WI38 (cell line): ENCODE measurements at regions not wholly inside any gene's neighbourhood (a gene's known extent, or its start where the extent isn't known, plus 50 kb on each side); places are given as distances from the start of the nearest gene placed in this dataset.

Source experiments
- H3K4me3 ChIP-seq: 2 replicates; pipeline ENCODE4 v1.5.1; 2011; ENCODE audit warnings: low read depth, mild to moderate bottlenecking, control low read depth, low read length
- TF ChIP-seq, protein P1 (sequence below): IDR thresholded peaks from 2 replicates; pipeline ENCODE4 v1.5.1; 2012; ENCODE audit warnings: low read depth, mild to moderate bottlenecking, control low read depth, low read length

DNA sequence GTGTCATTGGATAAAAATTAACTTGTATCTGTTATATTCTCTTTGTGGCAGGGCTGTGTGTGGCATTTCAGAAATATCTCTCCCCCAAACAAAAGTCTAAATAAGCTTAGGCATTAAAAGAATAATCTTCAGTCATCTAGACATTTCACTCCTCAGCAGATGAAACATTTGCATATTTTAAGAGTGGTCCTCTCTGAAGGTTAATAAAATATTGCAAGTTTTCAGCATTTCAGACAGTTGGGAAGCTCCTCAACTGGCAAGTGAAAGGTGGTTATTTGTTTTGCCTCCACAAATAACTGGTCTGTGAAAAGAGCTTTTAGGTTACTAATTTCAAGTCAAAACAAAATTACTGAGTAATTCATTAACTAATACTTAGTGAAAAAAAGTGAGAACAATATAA lies 462.6 kb downstream of the EPHA4 start:
- no peak overlapping the region for H3K4me3 ChIP-seq
- TF ChIP-seq, protein P1, sequence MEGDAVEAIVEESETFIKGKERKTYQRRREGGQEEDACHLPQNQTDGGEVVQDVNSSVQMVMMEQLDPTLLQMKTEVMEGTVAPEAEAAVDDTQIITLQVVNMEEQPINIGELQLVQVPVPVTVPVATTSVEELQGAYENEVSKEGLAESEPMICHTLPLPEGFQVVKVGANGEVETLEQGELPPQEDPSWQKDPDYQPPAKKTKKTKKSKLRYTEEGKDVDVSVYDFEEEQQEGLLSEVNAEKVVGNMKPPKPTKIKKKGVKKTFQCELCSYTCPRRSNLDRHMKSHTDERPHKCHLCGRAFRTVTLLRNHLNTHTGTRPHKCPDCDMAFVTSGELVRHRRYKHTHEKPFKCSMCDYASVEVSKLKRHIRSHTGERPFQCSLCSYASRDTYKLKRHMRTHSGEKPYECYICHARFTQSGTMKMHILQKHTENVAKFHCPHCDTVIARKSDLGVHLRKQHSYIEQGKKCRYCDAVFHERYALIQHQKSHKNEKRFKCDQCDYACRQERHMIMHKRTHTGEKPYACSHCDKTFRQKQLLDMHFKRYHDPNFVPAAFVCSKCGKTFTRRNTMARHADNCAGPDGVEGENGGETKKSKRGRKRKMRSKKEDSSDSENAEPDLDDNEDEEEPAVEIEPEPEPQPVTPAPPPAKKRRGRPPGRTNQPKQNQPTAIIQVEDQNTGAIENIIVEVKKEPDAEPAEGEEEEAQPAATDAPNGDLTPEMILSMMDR: no peak

DNA sequence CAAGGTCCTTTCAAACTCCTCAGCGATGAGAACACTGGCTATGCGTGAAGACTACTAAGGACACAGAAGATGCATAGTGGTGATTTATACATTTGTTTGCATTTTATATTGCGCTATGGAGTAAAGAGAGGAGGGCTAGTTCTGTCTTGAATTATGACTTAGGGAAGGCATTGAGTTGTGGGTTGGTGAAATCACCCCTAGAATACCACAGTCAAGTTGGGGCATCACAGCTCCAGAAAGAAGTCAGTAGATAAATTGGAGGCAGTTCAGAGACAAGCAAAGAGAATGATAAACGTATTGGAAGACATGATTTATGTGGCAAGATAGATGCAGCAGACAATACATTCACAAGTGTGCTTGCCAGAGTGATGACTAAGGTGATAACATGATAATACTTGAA lies 460.4 kb downstream of the EPHA4 start:
- no peak overlapping the region for H3K4me3 ChIP-seq
- TF ChIP-seq, protein P1: no peak

DNA sequence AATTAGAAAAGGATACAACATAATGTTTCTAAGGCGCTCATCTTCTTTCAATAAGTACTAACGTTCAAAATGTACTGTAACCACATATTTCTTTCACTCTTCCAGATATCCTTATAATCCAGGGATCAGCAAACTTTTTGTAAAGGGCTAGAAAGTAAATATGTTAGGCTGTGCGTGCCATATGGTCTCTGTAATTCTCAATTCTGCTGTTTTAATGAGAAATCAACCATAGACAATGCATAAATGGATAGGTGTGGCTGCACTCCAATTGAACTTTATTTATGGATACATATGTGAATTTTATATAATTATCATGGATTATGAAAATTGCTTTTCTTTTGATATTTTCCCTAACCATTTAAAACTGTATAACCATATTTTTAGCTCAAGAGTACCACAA lies 459.4 kb downstream of the EPHA4 start:
- H3K4me3 ChIP-seq: no peak overlapping the region
- TF ChIP-seq, protein P1: no peak

DNA sequence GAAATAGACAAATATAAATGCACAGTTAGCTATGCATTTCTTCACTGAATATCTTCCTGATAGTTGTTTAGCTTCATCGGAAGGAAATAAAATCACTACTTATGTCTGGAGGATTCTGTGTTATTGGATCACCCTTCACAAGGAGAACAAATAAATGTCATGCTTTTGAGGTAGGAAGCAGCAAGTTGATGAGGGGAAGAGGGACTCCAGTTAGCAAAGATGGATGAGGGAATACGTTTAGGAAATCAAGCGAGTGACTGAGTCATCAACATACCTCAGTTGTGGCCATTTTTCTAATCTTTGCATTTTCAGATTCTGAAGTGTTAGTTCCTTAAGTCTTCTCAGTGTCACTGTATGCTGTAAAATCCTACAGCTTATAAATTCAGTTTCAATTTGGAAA lies 456.2 kb downstream of the EPHA4 start:
- TF ChIP-seq, protein P1: no peak
- H3K4me3 ChIP-seq: no peak overlapping the region

DNA sequence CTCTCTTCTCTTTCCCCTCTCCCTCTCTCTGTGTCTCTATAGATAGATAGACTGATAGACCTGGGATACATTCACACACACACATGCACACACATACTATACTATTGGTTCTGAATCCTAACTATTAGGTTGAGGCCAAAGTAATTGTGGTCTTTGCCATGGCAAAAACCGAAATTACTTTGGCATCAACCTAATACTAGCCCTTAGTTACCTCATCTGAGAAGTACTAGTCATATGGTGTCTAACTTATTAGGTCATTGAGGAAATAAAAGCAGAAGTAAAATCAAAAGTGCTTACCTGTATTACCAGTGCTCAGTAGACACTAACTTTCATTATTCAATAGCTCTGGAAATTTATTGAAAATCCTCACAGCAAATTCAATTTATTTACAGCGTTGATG lies 451.5 kb downstream of the EPHA4 start:
- H3K4me3 ChIP-seq: no peak overlapping the region

DNA sequence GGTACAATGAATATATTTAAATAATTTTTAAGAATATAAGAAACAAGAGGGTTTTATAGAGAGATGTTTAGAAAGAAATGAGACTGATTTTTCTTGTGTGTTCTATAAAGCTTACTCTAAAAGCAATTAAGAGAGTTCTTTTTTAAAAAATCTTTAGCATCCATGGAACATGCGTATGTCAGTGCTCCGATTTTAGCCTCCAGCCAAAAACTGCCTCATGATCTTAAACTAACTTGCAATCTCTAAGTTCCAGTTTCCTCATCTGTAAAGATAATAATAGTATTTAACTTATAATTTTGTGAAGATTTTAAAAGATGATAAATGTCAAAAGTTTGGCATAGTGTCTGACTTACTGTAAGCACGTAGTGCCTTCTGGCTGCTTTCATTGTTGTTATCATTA lies 448.7 kb downstream of the EPHA4 start:
- TF ChIP-seq, protein P1: no peak
- H3K4me3 ChIP-seq: no peak overlapping the region

More for the DNA sequence above, 451.5 kb downstream of the EPHA4 start:
- TF ChIP-seq, protein P1: no peak

DNA sequence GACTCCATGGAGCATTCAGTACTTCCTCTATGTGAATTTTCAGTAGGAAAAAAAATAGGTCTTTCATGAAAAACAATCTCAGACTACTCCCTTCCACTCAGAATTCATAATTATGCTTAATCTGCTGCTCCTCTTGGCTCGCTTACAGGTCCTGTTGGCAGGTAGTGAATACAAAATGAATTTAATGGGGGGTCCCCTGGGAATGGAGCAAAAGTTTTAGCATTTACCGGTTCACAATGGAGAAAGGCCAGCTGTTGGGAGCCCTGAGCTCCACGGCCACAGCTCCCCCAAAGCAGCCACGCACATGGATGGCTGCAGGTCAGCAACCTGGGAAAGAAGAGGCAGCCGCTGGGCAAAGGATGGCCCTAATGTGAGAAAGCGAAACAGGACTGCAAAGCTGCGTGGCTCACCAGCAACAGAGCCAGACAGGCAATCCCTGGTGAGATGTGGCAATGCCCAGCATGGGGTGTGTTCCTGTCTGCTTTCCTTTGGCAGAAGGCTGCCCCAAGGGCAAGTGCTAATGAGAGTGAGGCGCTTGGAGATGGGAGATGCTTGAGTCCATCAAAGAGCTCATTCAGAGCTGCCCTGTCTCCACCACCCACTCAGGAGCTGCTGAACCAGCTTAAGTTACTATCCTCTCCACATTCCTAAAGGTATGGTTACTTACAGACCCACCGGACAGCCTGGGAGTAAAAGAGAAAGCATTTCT lies 447.4 kb downstream of the EPHA4 start:
- H3K4me3 ChIP-seq: no peak overlapping the region
- TF ChIP-seq, protein P1: no peak
